ENCODE measurements at regions not wholly inside any gene's neighbourhood (a gene's known extent, or its start where the extent isn't known, plus 50 kb on each side); places are given as distances from the start of the nearest gene placed in this dataset.
"Not testable (repeated sequence)": the region's sequence is repeated elsewhere in the genome, so short reads cannot be mapped to it uniquely, and the experiment has no call there.

DNA sequence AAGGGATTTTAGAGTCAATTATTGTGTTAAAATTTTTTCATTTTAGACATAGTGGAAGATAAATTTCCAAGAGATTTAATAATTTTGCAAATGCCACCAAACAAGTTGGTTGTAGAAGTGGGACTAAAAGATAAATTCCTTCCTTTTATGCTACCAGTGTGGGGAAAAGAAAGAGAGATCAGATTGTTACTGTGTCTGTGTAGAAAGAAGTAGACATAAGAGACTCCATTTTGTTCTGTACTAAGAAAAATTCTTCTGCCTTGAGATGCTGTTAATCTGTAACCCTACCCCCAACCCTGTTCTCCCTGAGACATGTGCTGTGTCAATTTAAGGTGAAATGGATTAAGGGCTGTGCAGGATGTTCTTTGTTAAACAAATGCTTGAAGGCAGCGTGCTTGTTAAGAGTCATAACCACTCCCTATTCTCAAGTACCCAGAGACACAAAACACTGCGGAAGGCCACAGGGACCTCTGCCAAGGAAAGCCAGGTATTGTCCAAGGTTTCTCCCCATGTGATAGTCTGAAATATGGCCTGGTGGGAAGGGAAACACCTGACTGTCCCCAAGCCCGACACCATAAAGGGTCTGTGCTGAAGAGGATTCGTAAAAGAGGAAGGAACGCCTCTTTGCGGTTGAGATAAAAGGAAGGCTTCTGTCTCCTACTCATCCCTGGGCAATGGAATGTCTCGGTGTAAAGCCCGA lies 117.0 kb downstream of the CEP44 start:
- not testable (repeated sequence) for DNase-seq (ENCODE audit: low read depth)

DNA sequence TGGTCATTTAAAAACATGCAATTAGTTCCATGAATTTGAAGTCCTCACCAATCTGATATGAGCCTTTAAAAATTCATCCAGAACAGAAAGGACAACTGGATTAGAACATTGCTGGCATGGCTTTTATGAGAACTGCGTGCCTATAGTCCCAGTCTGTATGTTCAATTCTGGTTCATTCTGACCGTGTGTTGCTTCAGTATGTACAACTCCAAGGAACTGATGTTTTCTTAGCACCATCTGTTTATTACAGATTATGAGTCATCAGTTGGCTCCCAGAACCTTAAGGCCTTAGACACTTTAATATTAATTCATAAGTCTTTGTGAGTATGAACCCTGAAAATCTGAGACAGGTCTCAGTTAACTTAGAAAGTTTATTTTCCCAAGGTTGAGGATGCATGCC lies 115.0 kb downstream of the CEP44 start:
- peak; percentile 89 for DNase-seq (ENCODE audit: low read depth)

DNA sequence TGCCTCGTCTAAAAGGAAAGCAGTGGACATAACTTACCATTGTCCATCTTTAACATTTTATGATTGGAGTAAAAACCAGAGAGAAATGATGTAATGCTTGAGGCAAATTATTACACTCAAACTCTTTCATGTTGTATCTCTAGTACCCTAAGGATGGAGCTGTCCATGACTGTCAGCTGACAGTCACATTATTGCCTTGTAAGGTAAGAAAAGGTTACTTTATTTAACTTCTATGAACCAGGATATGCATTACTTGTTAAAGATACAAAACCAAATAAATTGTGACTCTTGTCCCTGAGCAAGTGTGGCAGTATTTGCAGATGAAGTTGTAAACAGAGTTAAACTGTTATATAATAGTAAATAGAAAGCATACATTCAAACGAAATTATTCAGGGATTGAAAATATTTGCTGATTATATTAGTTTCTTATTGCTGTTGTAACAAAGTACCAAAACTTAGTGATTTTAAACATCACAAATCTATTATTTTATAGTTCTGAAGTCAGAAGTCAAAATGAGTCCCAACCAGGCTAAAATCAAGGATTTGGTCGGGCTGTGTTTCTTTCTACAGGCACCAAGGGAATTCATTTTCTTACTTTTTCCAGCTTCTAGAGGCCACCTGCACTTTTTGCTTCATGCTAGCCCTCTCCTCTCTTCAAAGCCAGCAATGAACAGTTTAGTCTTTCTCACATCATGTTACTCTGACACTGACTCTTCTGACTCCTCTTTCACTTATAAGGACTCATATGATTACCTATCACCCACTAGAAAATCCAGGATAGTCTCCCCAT lies 113.8 kb downstream of the CEP44 start:
- DNase-seq (ENCODE audit: low read depth) = no peak

DNA sequence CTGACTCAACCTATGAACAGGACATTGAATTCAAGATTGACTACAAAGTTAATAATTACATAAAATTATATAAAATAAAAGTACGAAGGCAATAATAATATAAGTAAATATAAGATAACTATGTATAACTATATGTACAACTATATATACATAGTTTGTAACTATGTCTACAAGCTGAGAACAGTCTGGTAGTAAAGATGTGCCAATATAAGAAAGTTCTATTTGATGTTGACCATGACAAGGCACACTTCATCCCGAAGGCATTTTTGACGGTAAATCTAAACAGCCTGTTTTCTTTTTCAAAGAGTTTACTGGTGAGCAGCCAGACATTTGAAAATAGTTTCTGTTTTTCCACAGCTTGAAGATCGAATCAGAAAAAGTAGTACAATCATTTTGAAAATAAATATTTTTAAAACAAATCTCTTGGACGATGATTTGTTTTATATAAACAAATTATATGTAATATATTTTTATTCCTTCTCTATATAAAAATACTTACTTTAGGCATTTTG lies 112.9 kb downstream of the CEP44 start:
- DNase-seq (ENCODE audit: low read depth) = no peak

DNA sequence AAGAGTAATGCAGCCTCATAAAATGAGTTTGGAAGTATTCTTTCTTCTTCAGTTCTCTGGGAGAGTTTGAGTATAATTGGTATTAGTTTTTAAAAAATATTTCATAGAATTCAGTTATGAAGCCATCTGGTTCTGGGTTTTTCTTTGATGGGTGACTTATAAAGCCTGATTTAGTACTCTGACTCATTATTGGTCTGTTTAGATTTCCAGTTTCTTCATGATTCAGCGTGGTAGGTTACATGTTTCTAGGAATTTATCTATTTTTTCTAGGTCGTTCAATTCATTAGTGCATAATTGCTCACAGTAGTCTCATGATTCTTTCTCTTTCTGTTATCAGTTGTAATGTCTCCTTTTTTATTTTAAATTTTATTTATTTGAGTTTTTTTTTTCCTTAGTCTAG lies 111.2 kb downstream of the CEP44 start:
- DNase-seq (ENCODE audit: low read depth) = peak; percentile 80

DNA sequence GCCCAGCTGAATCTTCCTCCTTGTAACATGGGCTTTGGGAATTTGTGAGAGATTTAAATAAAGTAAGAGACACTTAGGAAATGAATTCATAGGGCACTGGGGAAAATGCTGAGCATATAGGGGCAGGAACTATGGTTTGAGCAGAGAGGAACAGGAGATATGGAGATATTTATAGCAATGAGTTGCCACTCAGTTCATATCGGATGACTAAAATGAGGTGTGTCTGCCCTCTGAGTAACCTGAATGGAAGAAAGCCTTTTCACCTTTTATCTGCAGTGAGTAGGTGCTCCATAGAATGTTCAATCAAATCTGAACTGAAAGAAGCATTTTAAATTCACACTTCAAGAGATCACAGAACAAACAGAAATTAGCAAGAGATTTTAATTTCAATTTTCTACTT lies 105.7 kb downstream of the CEP44 start:
- DNase-seq (ENCODE audit: low read depth) = no peak

DNA sequence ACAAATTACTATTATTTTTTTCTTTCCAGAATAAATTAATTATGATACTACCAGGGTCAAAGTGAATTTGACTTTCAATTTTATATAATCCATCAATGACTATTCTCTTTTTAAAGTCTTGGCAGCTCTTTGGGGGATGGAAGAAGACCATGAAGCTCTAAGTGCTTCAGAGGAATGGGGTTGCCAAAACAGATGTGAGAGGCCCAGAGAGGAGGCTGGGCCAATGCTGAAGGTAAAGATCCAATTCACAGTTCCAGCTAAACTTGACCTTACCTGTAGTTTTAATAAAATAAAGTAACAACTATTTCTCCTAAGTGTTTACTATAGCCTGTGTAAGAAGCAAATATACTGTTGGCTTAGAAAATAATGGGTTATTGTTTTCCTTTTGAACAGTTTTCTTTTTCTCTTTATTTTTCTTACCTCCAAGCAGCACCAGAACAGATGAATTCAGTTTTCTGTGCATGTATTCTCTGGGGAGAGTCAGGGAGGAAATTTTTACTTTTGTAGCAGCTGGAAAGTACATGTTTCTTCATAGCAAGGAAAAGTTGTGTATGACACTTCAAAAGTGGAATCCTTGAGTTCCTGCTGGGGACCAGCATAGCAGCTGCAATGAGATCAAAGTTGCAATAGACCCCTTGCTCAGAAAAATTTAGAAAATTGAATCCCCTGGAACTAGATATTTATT lies 104.9 kb downstream of the CEP44 start:
- peak; percentile 24 for DNase-seq (ENCODE audit: low read depth)

DNA sequence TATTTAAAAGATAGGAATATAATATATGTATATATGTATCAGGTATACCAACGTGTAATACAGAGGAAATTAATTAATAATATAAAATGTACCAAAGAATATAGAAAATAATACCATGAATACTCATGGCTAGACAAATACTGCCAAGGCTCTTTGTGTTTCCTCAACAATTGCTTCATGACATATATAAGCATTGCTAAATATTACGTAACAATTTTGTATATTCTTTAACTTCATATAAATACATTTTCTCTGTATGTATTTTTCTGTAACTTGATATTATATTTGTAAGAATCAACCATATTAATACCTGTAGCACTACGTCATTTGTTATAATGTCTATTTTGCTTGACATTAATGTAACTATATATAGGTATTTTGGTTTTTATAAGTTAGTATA lies 104.0 kb downstream of the CEP44 start:
- DNase-seq (ENCODE audit: low read depth) = no peak

DNA sequence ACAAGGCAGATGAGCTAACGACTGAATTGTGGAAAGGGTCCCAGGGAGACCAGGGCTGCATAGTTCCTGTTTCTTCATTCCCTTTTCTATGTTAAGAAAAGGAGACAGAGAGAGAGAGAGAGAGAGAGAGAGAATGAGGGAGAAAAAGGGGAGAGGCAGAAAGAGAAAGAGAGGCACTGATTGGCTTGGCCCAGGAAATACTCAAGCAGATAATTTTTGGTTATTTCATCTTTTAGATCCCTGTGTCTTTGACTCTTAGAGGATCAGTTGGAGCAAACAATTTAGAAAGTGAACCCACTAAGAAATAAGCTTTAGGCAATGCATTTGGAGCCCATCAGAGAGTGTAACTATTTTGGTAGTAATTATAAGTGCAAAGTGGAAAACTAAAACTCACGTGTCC lies 103.4 kb downstream of the CEP44 start:
- DNase-seq (ENCODE audit: low read depth) = no peak

DNA sequence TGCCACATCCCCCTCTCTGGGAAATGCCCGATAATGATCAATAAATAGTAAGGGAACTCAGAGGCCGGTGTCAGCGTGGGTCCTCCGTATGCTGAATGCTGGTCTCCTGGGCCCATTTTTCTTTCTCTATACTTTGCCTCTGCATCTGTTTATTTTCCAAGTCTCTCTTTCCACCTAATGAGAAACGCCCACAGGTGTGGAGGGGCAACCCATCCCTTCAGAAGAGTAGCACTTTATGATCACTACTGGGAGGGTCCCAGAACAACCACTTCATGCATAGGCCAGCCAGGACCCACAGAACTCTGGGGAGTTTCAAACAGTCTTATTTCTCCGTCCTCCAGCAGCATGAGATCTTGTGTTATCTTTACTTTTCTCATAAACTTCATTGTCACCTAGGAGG lies 100.1 kb downstream of the CEP44 start:
- no peak for DNase-seq (ENCODE audit: low read depth)

DNA sequence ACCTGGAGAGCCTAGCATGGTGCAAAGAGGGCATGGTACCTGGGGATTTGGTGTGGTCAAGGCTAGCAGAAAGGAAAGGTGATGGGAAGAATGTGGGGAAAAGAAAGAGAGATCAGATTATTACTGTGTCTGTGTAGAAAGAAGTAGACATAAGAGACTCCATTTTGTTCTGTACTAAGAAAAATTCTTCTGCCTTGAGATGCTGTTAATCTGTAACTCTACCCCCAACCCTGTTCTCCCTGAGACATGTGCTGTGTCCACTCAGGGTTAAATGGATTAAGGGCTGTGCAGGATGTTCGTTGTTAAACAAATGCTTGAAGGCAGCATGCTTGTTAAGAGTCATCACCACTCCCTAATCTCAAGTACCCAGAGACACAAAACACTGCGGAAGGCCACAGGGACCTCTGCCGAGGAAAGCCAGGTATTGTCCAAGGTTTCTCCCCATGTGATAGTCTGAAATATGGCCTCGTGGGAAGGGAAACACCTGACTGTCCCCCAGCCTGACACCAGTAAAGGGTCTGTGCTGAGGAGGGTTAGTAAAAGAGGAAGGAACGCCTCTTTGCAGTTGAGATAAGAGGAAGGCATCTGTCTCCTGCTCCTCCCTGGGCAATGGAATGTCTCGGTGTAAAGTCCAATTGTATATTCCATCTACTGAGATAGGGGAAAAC lies 99.4 kb downstream of the CEP44 start:
- not testable (repeated sequence) for DNase-seq (ENCODE audit: low read depth)

Measured in LHCN-M2 (cell line).